ENCODE measurements at regions not wholly inside any gene's neighbourhood (a gene's known extent, or its start where the extent isn't known, plus 50 kb on each side); places are given as distances from the start of the nearest gene placed in this dataset.
"Not testable (repeated sequence)": the region's sequence is repeated elsewhere in the genome, so short reads cannot be mapped to it uniquely, and the experiment has no call there.

DNA sequence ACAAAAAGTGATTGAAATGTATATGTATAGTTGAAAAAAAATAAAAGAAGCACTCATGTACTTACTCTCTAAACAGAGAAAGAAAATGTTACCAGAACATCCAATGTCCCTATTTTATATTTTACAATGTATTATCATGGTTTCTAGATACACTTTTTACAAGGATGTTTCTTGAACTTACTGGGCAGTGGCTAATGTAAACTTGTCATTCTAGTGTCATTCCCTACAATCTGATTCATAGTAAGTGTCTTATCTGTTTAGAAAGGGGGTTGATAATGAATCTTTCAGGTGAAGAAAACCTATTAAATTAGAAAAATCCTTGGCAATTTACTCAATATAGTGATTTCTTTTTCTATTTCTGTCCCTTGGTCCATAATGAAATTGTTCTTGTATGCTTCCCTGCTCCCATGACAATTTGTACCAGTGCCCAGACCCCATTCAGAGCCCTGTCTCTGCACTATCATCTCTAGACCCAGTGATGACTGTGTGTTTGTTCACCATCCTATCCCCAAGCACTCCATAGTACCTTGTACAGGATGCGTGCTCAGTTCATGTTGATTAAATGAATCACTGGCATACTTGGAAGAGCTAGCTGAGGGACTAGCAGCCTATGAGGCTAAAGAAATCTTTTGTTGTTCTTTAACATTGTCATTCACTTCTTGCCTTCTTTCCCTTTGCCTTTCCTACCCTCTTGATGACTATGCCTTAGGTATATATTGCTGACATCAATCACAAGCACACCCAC is 101.2 kb downstream of the HMHB1 start:
- DNase-seq: no peak

DNA sequence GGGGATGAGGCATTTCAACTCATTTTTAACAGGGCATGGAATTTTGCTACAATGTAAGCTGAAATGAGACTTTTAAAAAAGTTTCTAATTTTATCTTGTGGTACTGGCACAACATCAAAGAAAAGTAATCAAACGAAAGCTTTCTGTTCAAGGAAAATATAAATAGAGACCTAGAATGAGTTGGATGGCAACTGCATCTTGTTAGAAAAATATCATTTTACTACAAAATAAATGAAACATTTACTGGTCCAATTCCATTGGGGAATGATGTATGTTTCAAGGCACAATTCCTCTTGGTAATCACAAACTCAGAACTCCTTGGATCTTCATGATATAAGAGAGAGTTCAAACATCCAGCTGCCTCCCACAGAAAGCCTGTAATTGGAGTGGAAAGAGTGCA is 102.8 kb downstream of the HMHB1 start:
- no peak for DNase-seq

DNA sequence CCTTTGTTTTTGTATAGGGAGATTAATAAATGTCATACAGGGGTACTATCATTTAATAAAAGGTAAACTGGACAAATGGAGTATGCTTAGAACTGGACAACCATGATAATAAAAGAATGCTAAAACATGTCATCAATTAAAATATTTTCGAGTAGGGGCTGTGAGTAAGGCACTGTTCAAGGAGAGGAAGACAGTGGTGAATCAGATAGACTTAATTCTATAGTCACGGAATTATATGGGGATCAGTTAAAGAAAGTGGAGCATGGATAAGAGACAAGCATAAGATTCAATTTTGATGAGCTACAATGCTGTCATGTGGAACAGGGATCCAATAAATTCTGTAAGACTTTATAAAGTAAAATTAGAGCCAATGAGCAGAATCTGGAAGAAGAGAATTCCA is 104.5 kb downstream of the HMHB1 start:
- DNase-seq: no peak

DNA sequence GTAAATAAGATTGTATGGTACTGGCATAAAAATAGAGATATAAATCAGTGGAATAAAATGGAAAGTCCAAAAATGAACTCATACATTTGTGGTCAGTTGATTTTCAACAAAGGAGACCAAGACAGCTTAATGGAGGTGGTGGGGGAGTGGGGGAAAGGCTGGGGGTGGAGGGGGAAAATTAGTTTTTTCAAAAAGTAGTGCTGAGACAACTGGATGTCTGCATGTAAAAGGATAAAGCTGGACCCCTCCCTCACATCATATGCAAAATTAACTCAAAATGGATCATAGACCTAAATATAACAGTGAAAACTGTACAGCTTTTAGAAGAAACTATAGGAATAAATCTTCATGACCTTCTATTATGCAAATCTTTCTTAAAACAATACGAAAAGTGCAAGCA is 107.0 kb downstream of the HMHB1 start:
- DNase-seq: no peak

DNA sequence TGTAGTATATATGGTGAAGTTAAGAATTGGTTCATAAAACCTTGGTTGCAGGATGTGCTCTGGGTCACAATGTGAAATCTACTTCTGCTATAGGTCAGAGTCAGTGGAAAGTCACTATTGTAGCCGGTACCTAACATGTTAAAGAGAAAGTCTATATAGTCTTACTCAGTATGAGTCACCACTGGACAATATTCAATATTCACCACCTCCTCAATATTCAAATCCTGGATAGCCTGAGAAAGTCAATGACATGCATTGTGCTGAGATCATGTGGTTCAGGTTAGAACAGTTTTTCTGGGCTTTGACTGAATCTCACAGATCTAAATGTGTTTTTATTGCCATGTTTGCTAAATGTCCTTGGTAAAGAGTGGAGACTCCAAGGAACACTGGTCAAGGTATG is 108.8 kb downstream of the HMHB1 start:
- no peak for DNase-seq

DNA sequence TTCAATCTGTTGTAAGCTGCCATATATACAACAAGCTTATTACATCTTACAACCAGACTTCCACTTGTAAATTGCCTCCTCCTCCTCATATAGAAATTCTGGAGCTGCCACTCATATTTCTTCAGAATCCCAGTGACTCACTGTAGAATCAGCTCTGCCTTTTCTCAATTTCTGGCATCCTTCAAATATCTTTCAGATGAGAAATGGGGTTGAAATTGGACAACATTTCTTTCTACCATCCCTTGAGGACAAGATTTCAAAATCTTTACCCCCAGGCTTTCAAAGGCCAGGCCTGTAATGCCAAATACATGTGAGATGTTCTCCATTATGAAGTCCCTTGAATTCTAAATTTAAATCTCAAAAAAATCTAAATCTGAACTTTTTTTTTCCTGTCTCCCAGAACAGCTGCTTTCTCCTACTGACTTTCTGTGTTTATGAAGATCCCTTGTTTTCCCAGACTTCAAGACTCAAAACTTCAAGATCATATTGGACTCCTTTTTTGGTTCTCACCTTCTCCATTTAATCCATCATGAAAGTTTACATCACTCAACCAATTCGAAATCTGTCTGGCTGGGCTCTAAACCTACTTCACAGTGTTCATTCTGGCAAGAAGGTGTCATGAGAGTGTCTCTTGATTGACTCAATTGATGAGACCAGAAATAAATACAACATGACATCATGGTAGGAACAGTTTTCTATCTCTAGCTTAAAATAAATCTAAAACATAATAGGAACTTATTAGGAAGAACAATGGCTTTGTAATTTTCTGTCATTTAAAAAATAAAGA is 109.8 kb downstream of the HMHB1 start:
- DNase-seq: no peak

DNA sequence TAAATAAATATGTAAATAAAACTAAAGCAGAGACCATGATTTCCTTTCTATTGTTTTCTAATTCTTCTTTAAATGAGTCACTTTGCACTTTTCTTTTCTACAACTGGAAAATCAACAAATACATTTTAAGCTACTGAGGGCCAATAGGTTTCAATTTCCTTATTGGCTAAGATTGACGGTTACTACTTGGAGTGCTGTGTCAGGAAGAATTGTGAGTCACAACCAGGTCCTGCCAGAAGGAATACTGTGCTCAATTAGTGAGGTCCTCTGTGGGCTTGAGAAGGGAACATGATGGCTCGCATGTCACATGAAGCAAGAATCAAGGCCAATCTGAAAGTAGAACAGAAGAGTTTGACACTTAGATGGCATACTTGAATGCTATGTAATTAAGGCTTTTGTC is 110.8 kb downstream of the HMHB1 start:
- no peak for DNase-seq

DNA sequence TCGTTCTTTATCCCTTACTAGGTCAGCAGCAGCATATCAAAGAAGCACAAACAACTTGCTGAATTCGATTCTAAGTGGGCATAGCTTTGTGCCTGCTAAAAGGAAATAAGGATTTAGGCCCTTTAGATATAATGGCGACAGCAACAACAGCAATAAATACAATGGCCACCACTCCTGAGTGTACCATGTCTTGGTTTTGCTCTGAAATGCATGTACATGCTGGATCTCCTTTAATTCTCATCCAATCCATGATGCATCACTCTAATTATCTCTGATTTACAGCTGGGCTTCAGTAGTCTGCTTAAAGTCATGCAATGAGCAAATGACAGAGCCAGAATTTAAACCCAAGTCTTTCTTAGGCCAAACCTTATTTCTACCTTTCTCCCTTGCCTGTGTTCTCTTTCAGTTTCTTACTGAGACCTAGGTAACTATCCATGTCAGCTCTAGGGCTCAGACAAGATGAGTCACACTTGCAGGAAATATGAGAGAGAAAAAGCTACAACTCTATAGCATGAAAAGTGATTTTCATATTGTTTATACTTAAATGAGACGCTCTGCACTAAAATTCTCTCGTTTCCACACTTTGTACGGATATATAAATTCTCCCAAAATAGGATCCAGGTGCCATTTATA is 111.8 kb downstream of the HMHB1 start:
- no peak for DNase-seq

DNA sequence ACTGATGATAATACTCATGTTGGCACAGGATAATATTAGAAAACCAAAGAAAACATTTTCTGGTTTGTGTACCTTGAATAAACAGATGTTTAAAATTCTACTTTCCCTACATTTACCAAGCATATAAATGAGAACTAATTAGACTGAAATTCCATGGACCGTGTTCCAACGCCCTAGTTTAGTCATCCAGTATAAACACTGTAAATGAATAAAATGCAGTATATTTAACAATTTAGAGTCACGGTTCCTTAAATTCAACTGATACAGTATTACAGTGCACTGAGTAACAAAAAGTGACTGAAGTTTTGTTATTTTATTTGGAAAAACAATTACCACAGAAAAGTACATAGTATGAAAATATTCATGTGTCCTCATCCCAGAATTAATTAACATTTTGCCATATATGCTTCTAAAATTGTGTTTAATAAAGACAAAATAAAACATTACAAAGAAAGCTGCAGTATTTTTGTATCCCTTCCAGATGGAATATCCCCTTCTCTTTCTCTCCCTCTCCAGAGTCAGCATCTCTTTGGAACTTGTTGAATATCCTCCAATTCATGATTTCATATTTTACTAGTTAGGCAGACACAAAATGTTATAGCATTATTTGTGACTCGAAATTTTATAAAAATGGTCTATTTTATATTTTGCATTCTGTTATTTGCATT is 112.5 kb downstream of the HMHB1 start:
- no peak for DNase-seq

DNA sequence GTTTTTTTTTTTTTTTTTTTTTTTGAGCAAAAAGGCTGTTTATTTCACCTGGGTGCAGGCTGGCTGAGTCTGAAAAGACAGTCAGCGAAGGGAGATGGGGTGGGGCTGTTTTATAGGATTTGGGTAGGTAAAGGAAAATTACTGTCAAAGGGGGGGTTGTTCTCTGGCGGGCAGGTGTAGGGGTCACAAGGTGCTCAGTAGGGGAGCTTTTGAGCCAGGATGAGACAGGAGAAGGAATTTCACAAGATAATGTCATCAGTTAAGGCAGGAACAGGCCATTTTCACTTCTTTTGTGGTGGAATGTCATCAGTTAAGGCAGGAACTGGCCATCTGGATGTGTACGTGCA is 113.0 kb downstream of the HMHB1 start:
- not testable (repeated sequence) for DNase-seq

DNA sequence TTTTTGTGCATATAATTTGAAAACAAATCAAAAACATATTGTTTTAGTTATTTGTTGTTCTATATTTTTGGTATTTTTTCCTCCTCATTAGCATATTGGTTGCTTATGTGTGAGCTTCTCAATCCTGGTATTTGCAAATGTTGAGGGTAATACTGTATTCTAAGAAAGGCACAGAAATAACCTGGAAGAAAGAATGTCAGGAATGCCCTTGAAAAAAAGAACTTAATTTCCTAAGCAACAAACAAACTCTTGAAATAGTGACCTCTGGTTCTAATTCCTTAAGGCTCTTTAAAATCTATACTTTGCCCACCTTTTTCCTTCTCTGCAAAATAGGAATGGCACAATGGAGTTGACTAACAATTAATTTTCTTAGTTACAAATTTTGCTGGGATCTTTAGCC is 117.5 kb downstream of the HMHB1 start:
- no peak for DNase-seq

DNA sequence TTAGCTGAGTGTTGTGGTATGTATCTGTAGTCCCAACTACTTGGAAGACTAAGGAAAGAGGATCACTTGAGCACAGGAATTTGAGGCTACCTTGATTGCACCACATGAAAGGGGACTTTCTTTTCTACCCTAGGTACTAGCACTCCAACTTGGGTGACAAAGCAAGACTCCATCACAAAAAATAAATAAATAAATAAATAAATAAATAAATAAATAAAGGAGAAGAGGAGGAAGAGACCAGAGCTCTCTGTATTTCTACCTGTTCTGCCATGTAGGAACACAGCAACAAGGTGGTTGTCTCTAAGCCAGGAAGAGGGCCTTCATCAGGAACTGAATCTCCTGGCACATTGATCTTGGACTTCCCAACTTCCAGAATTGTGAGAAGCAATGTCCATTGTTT is 118.6 kb downstream of the HMHB1 start:
- no peak for DNase-seq

DNA sequence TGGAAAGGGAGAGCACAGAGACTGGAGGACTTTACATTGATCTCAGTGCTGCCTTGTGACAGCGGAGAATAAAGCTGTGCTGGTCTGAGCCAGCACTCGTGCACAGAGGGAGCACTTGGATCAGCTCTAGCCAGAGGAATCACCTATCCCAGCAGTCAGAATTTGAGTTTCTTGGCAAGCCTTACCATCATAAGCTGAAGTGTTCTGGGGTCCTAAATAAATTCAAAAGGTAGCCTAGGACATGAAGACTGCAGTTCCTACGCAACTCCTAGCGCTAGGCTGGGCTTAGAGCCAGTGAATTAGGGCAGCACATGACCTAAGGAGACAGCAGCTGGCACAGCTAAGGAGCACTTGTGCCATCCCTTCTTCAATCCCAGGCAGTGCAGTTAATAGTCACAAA is 119.5 kb downstream of the HMHB1 start:
- DNase-seq: no peak

DNA sequence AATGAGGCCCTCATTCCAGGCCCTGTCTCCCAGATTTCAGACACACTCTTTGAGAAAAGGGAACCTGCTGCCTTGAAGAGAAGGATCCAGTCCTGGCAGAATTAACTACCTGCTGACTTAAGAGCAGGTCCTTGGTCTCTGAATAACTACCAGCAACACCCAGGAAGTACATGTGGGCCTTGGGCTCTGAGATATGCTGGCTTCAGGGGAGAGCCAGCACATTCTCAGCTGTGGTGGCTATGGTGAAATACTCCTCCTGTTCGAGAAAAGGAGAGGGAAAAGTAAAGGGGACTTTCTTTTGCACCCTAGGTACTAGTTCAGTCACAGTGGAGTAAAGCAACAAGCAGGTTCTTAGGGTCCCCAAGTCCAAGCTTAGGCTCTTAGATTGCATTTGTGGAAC is 120.0 kb downstream of the HMHB1 start:
- DNase-seq: no peak

DNA sequence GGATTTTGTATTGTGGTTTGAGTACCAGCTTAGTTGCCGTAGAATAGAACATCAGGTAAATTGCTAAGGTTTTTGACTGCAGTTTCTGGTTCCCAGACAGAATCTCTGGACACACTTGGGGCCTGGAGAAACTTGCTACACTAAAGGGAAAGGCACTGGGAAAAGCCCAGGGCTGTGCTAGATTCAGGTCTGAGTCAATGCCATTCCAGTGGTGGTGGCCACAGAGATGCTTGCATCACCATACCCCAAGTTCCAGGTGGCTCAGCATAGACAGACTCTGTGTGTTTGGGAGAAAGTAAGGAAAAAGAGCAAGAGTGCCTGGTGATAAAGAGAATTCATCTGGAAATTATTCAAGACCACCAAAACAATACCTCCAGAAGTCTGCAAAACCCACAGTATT is 120.6 kb downstream of the HMHB1 start:
- no peak for DNase-seq

DNA sequence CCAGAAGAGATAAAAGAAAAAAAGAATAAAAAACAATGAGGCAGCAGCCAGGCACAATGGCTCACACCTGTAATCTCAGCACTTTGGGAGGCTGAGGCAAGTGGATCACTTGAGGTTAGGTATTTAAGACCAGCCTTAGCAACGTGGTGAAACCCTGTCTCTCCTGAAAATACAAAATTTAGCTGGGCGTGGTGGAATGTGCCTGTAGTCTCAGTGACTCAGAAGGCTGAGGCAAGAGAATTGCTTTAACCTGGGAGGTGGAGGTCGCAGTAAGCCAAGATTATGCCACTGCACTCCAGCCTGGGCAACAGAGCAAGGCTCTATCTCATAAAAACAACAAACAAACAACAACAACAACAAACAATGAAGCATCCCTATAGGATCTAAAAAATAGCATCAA is 121.5 kb downstream of the HMHB1 start:
- no peak for DNase-seq

DNA sequence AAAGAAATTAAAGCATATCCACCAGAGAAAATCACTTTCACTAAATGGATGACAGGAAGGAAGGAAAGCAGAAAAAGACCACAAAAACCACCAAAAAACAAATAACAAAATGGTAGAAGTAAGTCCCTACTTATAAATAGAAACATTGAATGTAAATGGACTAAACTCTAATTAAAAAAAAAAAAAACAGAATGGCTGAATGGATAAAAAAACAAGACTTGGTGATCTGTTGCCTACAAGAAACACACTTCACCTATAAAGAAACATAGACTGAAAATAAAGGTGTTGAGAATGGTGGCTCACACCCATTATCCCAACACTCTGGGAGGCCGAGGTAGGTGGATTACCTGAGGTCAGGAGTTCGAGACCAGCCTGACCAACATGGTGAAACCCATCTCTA is 122.9 kb downstream of the HMHB1 start:
- no peak for DNase-seq

DNA sequence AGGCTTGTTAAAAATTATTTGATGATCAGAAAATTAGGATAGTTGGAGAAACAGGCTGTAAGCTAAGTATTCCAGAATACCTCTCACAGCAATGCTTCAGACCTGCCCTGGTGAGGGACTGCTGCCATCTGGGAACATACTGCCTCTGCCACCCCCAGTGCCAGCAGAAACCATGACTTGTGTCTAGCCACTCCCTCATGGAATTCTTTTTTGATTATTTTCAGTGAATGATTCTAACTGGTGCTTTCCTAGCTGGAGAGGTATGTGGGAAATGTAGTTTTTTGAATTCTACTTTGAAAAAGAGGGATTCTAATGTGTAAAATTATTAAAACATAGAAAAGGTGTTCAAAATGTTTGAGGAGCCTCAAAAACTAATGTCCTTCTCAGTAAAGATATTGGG is 126.3 kb downstream of the HMHB1 start:
- DNase-seq: no peak

DNA sequence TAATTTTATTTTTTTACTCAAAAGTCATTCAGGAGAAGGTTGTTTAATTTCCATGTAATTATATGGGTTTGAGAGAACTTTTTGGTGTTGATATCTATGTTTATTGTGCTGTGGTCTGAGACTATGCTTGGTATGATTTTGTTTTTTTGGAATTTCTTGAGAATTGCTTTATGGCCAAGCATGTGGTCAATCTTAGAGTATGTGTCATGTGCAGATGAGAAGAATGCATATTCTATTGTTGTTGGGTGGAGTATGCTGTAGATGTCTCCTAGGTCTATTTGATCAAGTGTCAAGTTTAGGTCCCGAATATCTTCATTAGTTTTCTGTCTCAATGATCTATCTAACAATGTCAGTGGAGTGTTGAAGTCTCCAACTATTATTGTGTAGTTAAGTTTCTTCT is 134.9 kb downstream of the HMHB1 start:
- DNase-seq: no peak

DNA sequence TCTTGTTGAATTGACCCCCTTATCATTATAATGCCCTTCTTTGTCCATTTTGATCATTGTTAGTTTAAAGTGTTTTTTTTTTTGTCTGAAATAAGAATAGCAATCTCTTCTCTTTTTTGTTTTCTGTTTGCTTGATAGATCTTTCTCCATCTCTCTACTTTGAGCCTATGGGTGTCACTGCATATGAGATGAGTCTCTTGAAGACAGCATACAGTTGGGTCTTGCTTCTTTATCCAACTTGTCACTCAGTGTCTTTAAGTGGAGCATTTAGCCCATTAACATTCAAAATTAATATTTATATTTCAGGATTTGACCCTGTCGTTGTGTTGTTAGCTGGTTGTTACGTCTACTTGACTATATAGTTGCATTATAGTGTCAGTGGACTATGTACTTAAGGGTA is 135.4 kb downstream of the HMHB1 start:
- DNase-seq: no peak

DNA sequence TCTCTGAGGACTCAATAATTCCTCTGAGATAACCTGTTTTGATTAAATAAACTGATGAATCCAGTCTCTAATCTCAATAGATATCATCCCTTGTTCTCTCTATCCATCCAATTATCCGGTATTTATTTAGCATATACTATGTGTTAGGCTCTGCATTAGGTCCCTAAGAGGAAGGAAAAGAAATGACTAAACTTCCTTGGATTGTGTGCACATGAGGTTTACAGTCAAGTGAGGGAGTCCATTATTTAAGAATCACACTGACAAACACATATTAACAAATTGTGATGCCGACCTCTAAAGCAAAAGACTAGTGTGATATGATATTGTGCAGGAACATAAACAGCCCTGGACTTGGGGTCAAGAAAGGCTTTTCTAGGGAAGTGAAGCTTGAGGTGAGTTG is 140.8 kb downstream of the HMHB1 start:
- no peak for DNase-seq

DNA sequence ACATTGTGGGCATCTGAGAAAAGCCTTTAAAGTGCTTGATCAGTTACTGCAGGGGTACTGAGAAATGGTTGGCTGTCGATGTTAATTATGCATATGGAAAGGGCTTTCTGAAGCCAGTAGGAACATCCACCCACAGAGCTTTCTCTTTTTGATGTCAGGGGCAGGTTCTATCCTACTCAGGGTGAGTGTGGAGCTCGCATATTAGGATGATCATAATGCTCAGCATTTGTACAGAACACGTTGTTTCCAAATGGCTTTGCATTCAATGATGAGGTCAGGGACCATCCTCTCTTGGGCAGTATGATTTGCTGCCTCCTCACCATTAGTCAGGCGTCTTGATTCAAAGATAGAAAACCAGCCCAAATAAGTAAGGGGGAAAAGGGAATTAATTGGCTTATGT is 141.9 kb downstream of the HMHB1 start:
- no peak for DNase-seq

DNA sequence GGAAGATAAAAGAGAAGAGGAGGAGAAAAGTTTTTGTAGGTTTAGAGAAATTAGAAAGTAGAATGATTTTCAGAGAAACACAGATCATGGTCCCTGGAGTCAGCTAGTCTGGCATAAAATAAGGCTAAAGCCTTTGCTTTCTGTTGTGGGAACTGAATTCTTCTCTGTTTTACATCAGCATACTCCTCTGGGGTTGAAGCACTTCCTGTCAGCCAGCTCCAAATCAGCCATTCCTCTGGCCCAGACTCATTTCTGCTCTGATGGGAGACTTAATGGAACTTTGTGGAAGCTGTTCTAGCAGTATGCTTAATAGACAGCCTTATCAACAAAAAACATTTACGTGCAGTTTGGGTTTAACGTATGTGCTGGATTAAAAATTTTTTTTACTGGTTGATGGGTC is 143.2 kb downstream of the HMHB1 start:
- no peak for DNase-seq

DNA sequence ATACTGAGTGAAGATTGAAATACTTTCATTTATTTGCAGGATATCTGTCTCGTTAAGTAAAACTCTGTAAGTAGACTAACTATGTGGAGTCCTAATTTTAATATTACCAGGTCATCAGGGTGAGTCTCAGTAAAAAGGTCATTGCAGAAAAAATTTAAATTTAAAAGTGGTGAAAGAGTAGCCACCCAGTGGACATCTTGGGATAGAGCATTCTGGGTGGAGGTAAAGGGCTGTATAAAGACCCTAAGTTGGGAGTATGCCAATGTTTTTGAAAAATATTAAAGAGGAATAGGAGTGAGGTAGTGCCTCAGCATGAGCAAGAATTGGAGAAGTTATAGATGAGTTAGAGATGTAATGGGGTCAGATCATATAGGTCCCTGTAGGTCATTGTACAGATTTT is 145.5 kb downstream of the HMHB1 start:
- DNase-seq: no peak
